Nephron progenitor cell (in vitro differentiated cells): ENCODE measurements at regions not wholly inside any gene's neighbourhood (a gene's known extent, or its start where the extent isn't known, plus 50 kb on each side); places are given as distances from the start of the nearest gene placed in this dataset.

Experiments used
- DNase-seq: peaks from one replicate; pipeline ENCODE4 v3.0.0; 2021
- H3K27ac Mint-ChIP-seq: 2 replicates; pipeline ENCODE4 v1.8.0; 2021; ENCODE audit warnings: mild to moderate bottlenecking, moderate library complexity, mixed read lengths
- H3K27me3 Mint-ChIP-seq: 2 replicates; pipeline ENCODE4 v1.8.0; 2021; ENCODE audit warnings: mild to moderate bottlenecking, low read depth, mixed read lengths; ENCODE audit not compliant: poor library complexity
- H3K36me3 Mint-ChIP-seq: 2 replicates; pipeline ENCODE4 v1.8.0; 2021; ENCODE audit warnings: low read depth, mixed read lengths
- H3K4me1 Mint-ChIP-seq: 2 replicates; pipeline ENCODE4 v1.8.0; 2021; ENCODE audit warnings: mixed read lengths
- H3K4me3 Mint-ChIP-seq: 2 replicates; pipeline ENCODE4 v1.8.0; 2021; ENCODE audit warnings: mild to moderate bottlenecking, moderate library complexity, mixed read lengths
- H3K9me3 Mint-ChIP-seq: 2 replicates; pipeline ENCODE4 v1.8.0; 2021; ENCODE audit warnings: mild to moderate bottlenecking, moderate library complexity, mixed read lengths
- CTCF ChIP-seq: fragments of 200-600 bp; sonication (generic); IDR thresholded peaks from 2 replicates; pipeline ENCODE4 v1.5.0; 2021; ENCODE audit warnings: antibody characterized with exemption

GRCh38 chr10:78258323-78259030 lies 224.8 kb downstream of the RPS24 start:
- peaks cover 35% of the 10 kb centered on the region for H3K4me1 Mint-ChIP-seq
- H3K9me3 Mint-ChIP-seq: peaks cover 12% of the 10 kb centered on the region
- H3K36me3 Mint-ChIP-seq: no peaks in the 10 kb centered on the region
- H3K27me3 Mint-ChIP-seq: peaks cover 7% of the 10 kb centered on the region
- no peak for TF ChIP-seq CTCF
- no peak overlapping the region for H3K4me3 Mint-ChIP-seq
- H3K27ac Mint-ChIP-seq: no peak overlapping the region
- DNase-seq: no peak

- no peak for TF ChIP-seq CTCF
- H3K4me3 Mint-ChIP-seq: no peak overlapping the region
- H3K27me3 Mint-ChIP-seq: peaks cover 7% of the 10 kb centered on the region
- no peak overlapping the region for H3K27ac Mint-ChIP-seq
- H3K4me1 Mint-ChIP-seq: peaks cover 37% of the 10 kb centered on the region
- H3K9me3 Mint-ChIP-seq: peaks cover 12% of the 10 kb centered on the region
- DNase-seq: no peak
- no peaks in the 10 kb centered on the region for H3K36me3 Mint-ChIP-seq
Measured at GRCh38 chr10:78259391-78259790, 225.7 kb downstream of the RPS24 start.

- peak; percentile 11 for TF ChIP-seq CTCF
- Mint-ChIP-seq H3K27me3 (peaks cover 7% of the 10 kb centered on the region), H3K4me1 (peaks cover 44% of the 10 kb centered on the region), H3K4me3 (no peak overlapping the region), H3K27ac (no peak overlapping the region), H3K36me3 (no peaks in the 10 kb centered on the region), H3K9me3 (peaks cover 12% of the 10 kb centered on the region)
- DNase-seq: no peak
Measured at GRCh38 chr10:78260141-78260540, 226.5 kb downstream of the RPS24 start.

- Mint-ChIP-seq H3K27me3 (peaks cover 7% of the 10 kb centered on the region), H3K9me3 (peaks cover 12% of the 10 kb centered on the region), H3K4me3 (no peak overlapping the region), H3K27ac (no peak overlapping the region), H3K36me3 (no peaks in the 10 kb centered on the region), H3K4me1 (peaks cover 44% of the 10 kb centered on the region)
- no peak for TF ChIP-seq CTCF
- no peak for DNase-seq
Measured at GRCh38 chr10:78260680-78261079, 227.0 kb downstream of the RPS24 start.

GRCh38 chr10:78261291-78261690 lies 227.6 kb downstream of the RPS24 start:
- Mint-ChIP-seq H3K4me1 (peaks cover 45% of the 10 kb centered on the region), H3K9me3 (peaks cover 12% of the 10 kb centered on the region), H3K27ac (no peak overlapping the region), H3K4me3 (no peak overlapping the region), H3K36me3 (no peaks in the 10 kb centered on the region), H3K27me3 (peaks cover 7% of the 10 kb centered on the region)
- no peak for DNase-seq
- no peak for TF ChIP-seq CTCF

GRCh38 chr10:78262860-78263259 lies 229.2 kb downstream of the RPS24 start:
- TF ChIP-seq CTCF: no peak
- Mint-ChIP-seq H3K4me1 (peaks cover 43% of the 10 kb centered on the region), H3K27me3 (peaks cover 7% of the 10 kb centered on the region), H3K27ac (no peak overlapping the region), H3K36me3 (no peaks in the 10 kb centered on the region), H3K9me3 (peaks cover 16% of the 10 kb centered on the region), H3K4me3 (no peak overlapping the region)
- DNase-seq: no peak
